K562 (cell line): ENCODE measurements at regions not wholly inside any gene's neighbourhood (a gene's known extent, or its start where the extent isn't known, plus 50 kb on each side); places are given as distances from the start of the nearest gene placed in this dataset.

Experiments used
- ATAC-seq: fragments of 200-7000 bp; cut with Tn5 transposase; 3 replicates; pipeline ENCODE4 v1.9.1; 2020; ENCODE audit warnings: moderate library complexity
- BruUV-seq: library from RNA; stranded (reverse); fragments of 400-500 nt; replicated peaks from 2 replicates; lab custom pipeline; 2021; lab: Mats Ljungman, UMichigan
- CTCF ChIA-PET: fragments of 300-600 bp; formaldehyde crosslinking; extraction: SDS; loops from one replicate; lab custom pipeline; 2021; ENCODE audit warnings: low intra/inter-chr PET ratio; lab: Yijun Ruan, JAX
- POLR2A ChIA-PET: fragments of 300-600, 350-650 bp; sonication (Branson Sonifier 250); formaldehyde crosslinking; extraction: SDS; loops from one replicate; lab custom pipeline; 2021; ENCODE audit warnings: antibody characterized with exemption, inconsistent platforms; lab: Yijun Ruan, JAX
- DNase-seq, 4 experiments: peaks; one replicate each; pipeline versions ENCODE4 v3.0.0 to v3.0.0-alpha.2; 2011 to 2018; ENCODE audit warnings: low spot score in 3 of 4, mixed read lengths in 3 of 4; ENCODE audit errors: extremely low read depth in 1 of 4
- FAIRE-seq: peaks from 2 replicates; lab custom pipeline; 2011; peaks lifted over from hg19 to GRCh38; lab: Jason Lieb, UNC
- H2AFZ ChIP-seq: 2 replicates; pipeline ENCODE4 v1.6.0; 2011; ENCODE audit warnings: low read depth, low read length, control low read depth, inconsistent platforms
- H3K27ac ChIP-seq: fragments of 200-600 bp; 3 replicates; pipeline ENCODE4 v1.8.0; 2011; ENCODE audit warnings: low read depth, mild to moderate bottlenecking, control low read depth, inconsistent platforms, low read length, moderate library complexity, mixed read lengths; ENCODE audit errors: extremely low read depth
- H3K27me3 ChIP-seq, 2 experiments: fragments of 300-600 bp in 1 of 2; 2 replicates in 1 of 2; 3 replicates in 1 of 2; pipeline versions ENCODE4 v1.6.0 to v1.8.0; 2011; ENCODE audit warnings: inconsistent platforms in 2 of 2, low read length in 2 of 2, mild to moderate bottlenecking in 1 of 2, mixed read lengths in 1 of 2, moderate library complexity in 1 of 2; ENCODE audit not compliant: control insufficient read depth in 2 of 2, insufficient read depth in 2 of 2
- H3K36me3 ChIP-seq: fragments of 300-600 bp; 3 replicates; pipeline ENCODE4 v1.8.0; 2011; ENCODE audit warnings: mild to moderate bottlenecking, low read length, inconsistent platforms; ENCODE audit not compliant: control insufficient read depth, insufficient read depth
- H3K4me1 ChIP-seq, 2 experiments: fragments of 200-600 bp in 1 of 2; replicated peaks in 1 of 2; 2 replicates in 1 of 2; 3 replicates in 1 of 2; pipeline versions ENCODE4 v1.5.1 to v1.8.0; 2011; ENCODE audit warnings: inconsistent platforms in 2 of 2, low read length in 2 of 2, mild to moderate bottlenecking in 1 of 2, mixed read lengths in 1 of 2, moderate library complexity in 1 of 2; ENCODE audit not compliant: control insufficient read depth in 2 of 2, insufficient read depth in 2 of 2
- H3K4me2 ChIP-seq: 2 replicates; pipeline ENCODE4 v1.6.1; 2011; ENCODE audit warnings: low read length, control low read depth, inconsistent platforms, mixed read lengths; ENCODE audit not compliant: insufficient read depth
- H3K4me3 ChIP-seq: fragments of 200-600 bp; sonication (generic), shearing (Covaris generic); 2 replicates; pipeline ENCODE4 v1.5.1; 2016; ENCODE audit warnings: control low read depth, inconsistent platforms
- H3K79me2 ChIP-seq: fragments of 200-600 bp; 3 replicates; pipeline ENCODE4 v1.8.0; 2011; ENCODE audit warnings: low read length, inconsistent platforms; ENCODE audit not compliant: control insufficient read depth, insufficient read depth
- H3K9ac ChIP-seq, 2 experiments: 2 replicates each; pipeline versions ENCODE4 v1.6.0 to v1.6.1; 2011; ENCODE audit warnings: low read depth in 2 of 2, low read length in 2 of 2, control low read depth in 1 of 2, inconsistent platforms in 1 of 2, mild to moderate bottlenecking in 1 of 2, mixed read lengths in 1 of 2; ENCODE audit not compliant: insufficient read depth in 1 of 2
- H3K9me1 ChIP-seq: one replicate; pipeline ENCODE4 v1.6.0; 2011; ENCODE audit warnings: inconsistent platforms, mild to moderate bottlenecking, low read length, moderate library complexity; ENCODE audit not compliant: control insufficient read depth, insufficient read depth
- H3K9me3 ChIP-seq: replicated peaks from 2 replicates; pipeline ENCODE4 v1.5.1; 2011; ENCODE audit warnings: low read depth, low read length, inconsistent platforms; ENCODE audit not compliant: control insufficient read depth, insufficient read depth
- H4K20me1 ChIP-seq: replicated peaks from 2 replicates; pipeline ENCODE4 v1.6.1; 2011; ENCODE audit warnings: low read length, inconsistent platforms, mixed read lengths; ENCODE audit not compliant: control insufficient read depth, insufficient read depth
- ARID1B ChIP-seq: fragments of 450-650 bp; IDR thresholded peaks from 2 replicates; pipeline ENCODE4 v1.6.1; 2016; ENCODE audit warnings: antibody characterized with exemption, mild to moderate bottlenecking, inconsistent platforms
- BMI1 ChIP-seq: fragments of 150-350 bp; IDR thresholded peaks from 2 replicates; pipeline ENCODE4 v1.6.1; 2014; ENCODE audit warnings: low read length
- KAT7 ChIP-seq: sonication (generic); formaldehyde crosslinking; IDR thresholded peaks from 2 replicates; pipeline ENCODE4 v1.8.0; 2022; ENCODE audit warnings: missing genetic modification reagents, mild to moderate bottlenecking, borderline replicate concordance
- KAT8 ChIP-seq: fragments of 450-650 bp; IDR thresholded peaks from 2 replicates; pipeline ENCODE4 v1.6.1; 2016; ENCODE audit warnings: low read depth, mild to moderate bottlenecking
- MEIS2 ChIP-seq: fragments of 450-650 bp; IDR thresholded peaks from 2 replicates; pipeline ENCODE4 v1.6.1; 2014; ENCODE audit warnings: mild to moderate bottlenecking; ENCODE audit not compliant: partially characterized antibody
- RFX1 ChIP-seq: fragments of 450-650 bp; IDR thresholded peaks from 2 replicates; pipeline ENCODE4 v1.6.1; 2016; ENCODE audit warnings: mild to moderate bottlenecking, moderate library complexity
- RHOXF2B ChIP-seq: fragments of 250-450 bp; sonication (Bioruptor Pico); conservative IDR thresholded peaks from 2 replicates; pipeline ENCODE4 v1.5.1; 2021
- SAP30 ChIP-seq: fragments of 200-600 bp; sonication (generic); IDR thresholded peaks from 2 replicates; pipeline ENCODE4 v1.6.1; 2012; ENCODE audit warnings: borderline replicate concordance, low read depth, mild to moderate bottlenecking, moderate library complexity, low read length, control low read depth, inconsistent platforms; ENCODE audit not compliant: insufficient read depth, poor library complexity, severe bottlenecking
- SMARCA4 ChIP-seq: fragments of 450-650 bp; IDR thresholded peaks from 2 replicates; pipeline ENCODE4 v1.6.1; 2016
- SMARCB1 ChIP-seq: IDR thresholded peaks from 2 replicates; pipeline ENCODE4 v1.6.1; 2011; ENCODE audit warnings: improper control_type of control experiment, low read depth; ENCODE audit not compliant: insufficient read length
- SRSF3 ChIP-seq: fragments of 200-400 bp; formaldehyde crosslinking; IDR thresholded peaks from 2 replicates; pipeline ENCODE4 v1.6.1; 2016; ENCODE audit warnings: mild to moderate bottlenecking, low read length, moderate library complexity; ENCODE audit not compliant: insufficient read depth
- ZNF398 ChIP-seq: fragments of 250-450 bp; sonication (Bioruptor Pico); IDR thresholded peaks from 2 replicates; pipeline ENCODE4 v1.8.0; 2021; ENCODE audit warnings: moderate library complexity, mild to moderate bottlenecking, inconsistent platforms
- WGBS: fragments of 100-300 bp; shearing (Covaris generic); methylation state at CpG from one replicate; pipeline ENCODE4 v1.1.6; 2016; ENCODE audit warnings: low coverage, mixed read lengths; ENCODE audit not compliant: insufficient coverage; ENCODE audit errors: missing lambda C conversion rate; 5-methylcytosine and 5-hydroxymethylcytosine counted together
- in situ Hi-C: fragments of 300-500 bp; cut with MboI; formaldehyde crosslinking; loops from 4 replicates; pipeline ENCODE4 v1.15.0; 2018; ENCODE audit warnings: inconsistent platforms, mixed read lengths
- intact Hi-C: fragments of 100-400 bp; cut with micrococcal nuclease; formaldehyde crosslinking; loops from 2 replicates; pipeline ENCODE4 v1.14.2; 2022
- TF ChIP-seq, protein P1 (sequence below): fragments of 250-450 bp; sonication (Bioruptor Pico); IDR thresholded peaks from 2 replicates; pipeline ENCODE4 v1.5.0; 2021
- TF ChIP-seq, protein P2 (sequence below): fragments of 450-650 bp; formaldehyde crosslinking; IDR thresholded peaks from 2 replicates; pipeline ENCODE4 v1.4.0; 2020; ENCODE audit warnings: mild to moderate bottlenecking, moderate library complexity

DNA sequence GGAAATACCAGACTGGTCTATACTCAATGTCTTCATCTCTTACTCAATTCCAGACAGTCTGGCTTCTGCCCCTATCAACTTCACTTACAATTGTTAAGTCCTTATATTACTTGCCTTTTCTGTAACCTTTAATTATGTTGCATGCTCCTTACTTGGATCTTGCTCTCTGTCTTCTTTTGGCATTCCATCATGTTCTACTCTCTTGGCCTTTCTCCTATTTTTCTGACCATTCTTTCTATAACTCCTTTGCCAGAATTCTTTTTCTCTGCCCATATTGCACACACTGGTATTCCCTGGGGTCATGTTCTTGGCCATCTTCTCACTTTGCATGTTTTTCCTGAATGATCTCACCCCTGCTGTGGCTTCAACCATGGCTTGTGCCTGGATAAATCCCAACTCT lies 209.8 kb upstream of the ZNF462 start:
- no peak for FAIRE-seq
- POLR2A ChIA-PET = no interaction called here
- Histone ChIP-seq H3K27ac (no peak overlapping the region), H3K4me1 (no peaks in the 10 kb centered on the region), H3K9me1 (no peaks in the 10 kb centered on the region), H4K20me1 (no peaks in the 10 kb centered on the region), H3K4me2 (no peak overlapping the region), H2AFZ (no peak overlapping the region), H3K36me3 (no peaks in the 10 kb centered on the region), H3K4me3 (no peak overlapping the region), H3K9me3 (no peaks in the 10 kb centered on the region), H3K27me3 (no peaks in the 10 kb centered on the region), H3K79me2 (no peaks in the 10 kb centered on the region), H3K9ac (no peak overlapping the region)
- DNase-seq = no peak
- in situ Hi-C loops = no loop called here
- BruUV-seq = no TSS peak
- CTCF ChIA-PET = no interaction called here
- ATAC-seq = no peak
- intact Hi-C loops = no loop called here
- TF ChIP-seq BMI1 = no peak

GRCh38 chr9:106655966-106656365 lies 207.0 kb upstream of the ZNF462 start:
- FAIRE-seq (no peak), ATAC-seq (no peak), DNase-seq (no peak)
- H3K27ac ChIP-seq = no peak overlapping the region
- CTCF ChIA-PET = no interaction called here
- H4K20me1 ChIP-seq = no peaks in the 10 kb centered on the region
- H3K79me2 ChIP-seq = no peaks in the 10 kb centered on the region
- no TSS peak for BruUV-seq
- 0% methylated on average over 2 of the region's 2 CpGs for WGBS
- H2AFZ ChIP-seq = no peak overlapping the region
- no peaks in the 10 kb centered on the region for H3K9me1 ChIP-seq
- no peaks in the 10 kb centered on the region for H3K36me3 ChIP-seq
- no peak overlapping the region for H3K9ac ChIP-seq
- no peaks in the 10 kb centered on the region for H3K27me3 ChIP-seq
- intact Hi-C loops (no loop called here), in situ Hi-C loops (no loop called here)
- POLR2A ChIA-PET = no interaction called here
- H3K9me3 ChIP-seq = peaks cover 3% of the 10 kb centered on the region
- no peaks in the 10 kb centered on the region for H3K4me1 ChIP-seq
- H3K4me3 ChIP-seq = no peak overlapping the region
- no peak overlapping the region for H3K4me2 ChIP-seq
- TF ChIP-seq ZNF398 (CRISPR knock-in tag) (no peak), SMARCB1 (no peak), ARID1B (no peak), KAT7 (CRISPR knock-in tag) (no peak), SAP30 (no peak), MEIS2 (no peak), RFX1 (no peak), SRSF3 (no peak), SMARCA4 (no peak), RHOXF2B (CRISPR knock-in tag) (no peak), KAT8 (no peak)
- TF ChIP-seq, protein P1, sequence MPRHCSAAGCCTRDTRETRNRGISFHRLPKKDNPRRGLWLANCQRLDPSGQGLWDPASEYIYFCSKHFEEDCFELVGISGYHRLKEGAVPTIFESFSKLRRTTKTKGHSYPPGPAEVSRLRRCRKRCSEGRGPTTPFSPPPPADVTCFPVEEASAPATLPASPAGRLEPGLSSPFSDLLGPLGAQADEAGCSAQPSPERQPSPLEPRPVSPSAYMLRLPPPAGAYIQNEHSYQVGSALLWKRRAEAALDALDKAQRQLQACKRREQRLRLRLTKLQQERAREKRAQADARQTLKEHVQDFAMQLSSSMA (CRISPR knock-in tag) = no peak
- TF ChIP-seq, protein P2, sequence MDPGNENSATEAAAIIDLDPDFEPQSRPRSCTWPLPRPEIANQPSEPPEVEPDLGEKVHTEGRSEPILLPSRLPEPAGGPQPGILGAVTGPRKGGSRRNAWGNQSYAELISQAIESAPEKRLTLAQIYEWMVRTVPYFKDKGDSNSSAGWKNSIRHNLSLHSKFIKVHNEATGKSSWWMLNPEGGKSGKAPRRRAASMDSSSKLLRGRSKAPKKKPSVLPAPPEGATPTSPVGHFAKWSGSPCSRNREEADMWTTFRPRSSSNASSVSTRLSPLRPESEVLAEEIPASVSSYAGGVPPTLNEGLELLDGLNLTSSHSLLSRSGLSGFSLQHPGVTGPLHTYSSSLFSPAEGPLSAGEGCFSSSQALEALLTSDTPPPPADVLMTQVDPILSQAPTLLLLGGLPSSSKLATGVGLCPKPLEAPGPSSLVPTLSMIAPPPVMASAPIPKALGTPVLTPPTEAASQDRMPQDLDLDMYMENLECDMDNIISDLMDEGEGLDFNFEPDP = no peak
